Gastrocnemius medialis (tissue), 4 donors: ENCODE measurements at regions not wholly inside any gene's neighbourhood (a gene's known extent, or its start where the extent isn't known, plus 50 kb on each side); places are given as distances from the start of the nearest gene placed in this dataset.
"Not testable (repeated sequence)": the region's sequence is repeated elsewhere in the genome, so short reads cannot be mapped to it uniquely, and the experiment has no call there.

Experiments used
- CTCF ChIP-seq, 5 experiments: fragments of 450-650 bp in 3 of 5; fragments of 200-600 bp in 2 of 5; sonication (generic) in 2 of 5; IDR thresholded peaks in 4 of 5; conservative IDR thresholded peaks in 1 of 5; 1 replicate in 4 of 5; 2 replicates in 1 of 5; pipeline ENCODE4 v1.5.1; 2016 to 2019; ENCODE audit warnings: antibody characterized with exemption in 5 of 5, mild to moderate bottlenecking in 3 of 5, moderate library complexity in 3 of 5
- POLR2A ChIP-seq, 2 donors: fragments of 450-650 bp; IDR thresholded peaks; one replicate each; pipeline ENCODE4 v1.6.1; 2017; ENCODE audit warnings: antibody characterized with exemption in 2 of 2, mild to moderate bottlenecking in 2 of 2, moderate library complexity in 2 of 2

- not testable (repeated sequence) for TF ChIP-seq CTCF (IDR thresholded peaks at IDR 0.05 in 4 of 5, conservative IDR thresholded peaks at IDR 0.05 in 1 of 5); POLR2A (IDR thresholded peaks at IDR 0.05)
Measured at GRCh38 chr15:19902388-19902787, 639.2 kb downstream of the GOLGA6L6 start.
